Activated CD4-positive, alpha-beta T cell treated with anti-CD3 and anti-CD28 coated beads, Interleukin-2, amount 10 ng/mL, durations not matched to agents 24 days and 14 days (primary cell): ENCODE measurements at regions not wholly inside any gene's neighbourhood (a gene's known extent, or its start where the extent isn't known, plus 50 kb on each side); places are given as distances from the start of the nearest gene placed in this dataset.

ENCODE experiments used
- DNase-seq: peaks from one replicate; pipeline ENCODE4 v3.0.0; 2022
- H3K27ac Mint-ChIP-seq: one replicate; pipeline ENCODE4 v1.8.0; 2022; ENCODE audit warnings: mild to moderate bottlenecking, mixed read lengths
- H3K27me3 Mint-ChIP-seq: one replicate; pipeline ENCODE4 v1.8.0; 2022; ENCODE audit warnings: mixed read lengths
- H3K36me3 Mint-ChIP-seq: one replicate; pipeline ENCODE4 v1.8.0; 2022; ENCODE audit warnings: low read depth, mild to moderate bottlenecking, mixed read lengths
- H3K4me1 Mint-ChIP-seq: one replicate; pipeline ENCODE4 v1.8.0; 2021; ENCODE audit warnings: mixed read lengths
- H3K4me3 Mint-ChIP-seq: one replicate; pipeline ENCODE4 v1.8.0; 2022; ENCODE audit warnings: mild to moderate bottlenecking, moderate library complexity, mixed read lengths
- H3K9me3 Mint-ChIP-seq: one replicate; pipeline ENCODE4 v1.8.0; 2021; ENCODE audit warnings: mixed read lengths
- intact Hi-C: fragments of 100-400 bp; cut with micrococcal nuclease; formaldehyde crosslinking; loops from one replicate; pipeline ENCODE4 v1.15.1; 2023

- intact Hi-C loops: no loop called here
- H3K4me3 Mint-ChIP-seq: peak overlapping the region; percentile 65
- no peaks in the 10 kb centered on the region for H3K27me3 Mint-ChIP-seq
- peak overlapping the region; percentile 14 for H3K27ac Mint-ChIP-seq
- no peaks in the 10 kb centered on the region for H3K9me3 Mint-ChIP-seq
- peak; percentile 59 for DNase-seq
- H3K4me1 Mint-ChIP-seq: peaks cover 6% of the 10 kb centered on the region
- H3K36me3 Mint-ChIP-seq: no peaks in the 10 kb centered on the region
Observed at GRCh38 chr7:114048386-114049235, 129.8 kb upstream of the PPP1R3A start.

GRCh38 chr7:114047889-114048288 lies 129.1 kb upstream of the PPP1R3A start:
- H3K36me3 Mint-ChIP-seq: no peaks in the 10 kb centered on the region
- H3K4me1 Mint-ChIP-seq: peaks cover 6% of the 10 kb centered on the region
- no peak for DNase-seq
- H3K27ac Mint-ChIP-seq: no peak overlapping the region
- intact Hi-C loops: no loop called here
- H3K27me3 Mint-ChIP-seq: no peaks in the 10 kb centered on the region
- peak overlapping the region; percentile 65 for H3K4me3 Mint-ChIP-seq
- H3K9me3 Mint-ChIP-seq: no peaks in the 10 kb centered on the region

GRCh38 chr7:114033475-114033874 lies 114.7 kb upstream of the PPP1R3A start:
- Mint-ChIP-seq H3K36me3 (no peaks in the 10 kb centered on the region), H3K9me3 (no peaks in the 10 kb centered on the region), H3K27me3 (peaks cover 2% of the 10 kb centered on the region), H3K27ac (no peak overlapping the region), H3K4me1 (no peaks in the 10 kb centered on the region), H3K4me3 (no peak overlapping the region)
- intact Hi-C loops: no loop called here
- no peak for DNase-seq

- Mint-ChIP-seq H3K27ac (no peak overlapping the region), H3K9me3 (no peaks in the 10 kb centered on the region), H3K36me3 (no peaks in the 10 kb centered on the region), H3K27me3 (peaks cover 2% of the 10 kb centered on the region), H3K4me1 (no peaks in the 10 kb centered on the region), H3K4me3 (no peak overlapping the region)
- peak; percentile 77 for DNase-seq
- intact Hi-C loops: loop anchor here (2.0 kb wide), 2 partner anchors 1824 to 1884 kb away; no protein-coding TSS in a partner anchor
Observed at GRCh38 chr7:114026486-114027089, 107.8 kb upstream of the PPP1R3A start.

- H3K27ac Mint-ChIP-seq: no peak overlapping the region
- no peak overlapping the region for H3K4me3 Mint-ChIP-seq
- H3K9me3 Mint-ChIP-seq: no peaks in the 10 kb centered on the region
- no peak for DNase-seq
- H3K36me3 Mint-ChIP-seq: no peaks in the 10 kb centered on the region
- intact Hi-C loops: no loop called here
- H3K4me1 Mint-ChIP-seq: no peaks in the 10 kb centered on the region
- H3K27me3 Mint-ChIP-seq: no peaks in the 10 kb centered on the region
Observed at GRCh38 chr7:114021135-114021534, 102.3 kb upstream of the PPP1R3A start.

- peaks cover 2% of the 10 kb centered on the region for H3K9me3 Mint-ChIP-seq
- DNase-seq: no peak
- H3K36me3 Mint-ChIP-seq: no peaks in the 10 kb centered on the region
- H3K4me3 Mint-ChIP-seq: no peak overlapping the region
- no peaks in the 10 kb centered on the region for H3K4me1 Mint-ChIP-seq
- intact Hi-C loops: no loop called here
- H3K27me3 Mint-ChIP-seq: no peaks in the 10 kb centered on the region
- H3K27ac Mint-ChIP-seq: no peak overlapping the region
Observed at GRCh38 chr7:114008696-114009095, 89.9 kb upstream of the PPP1R3A start.

- Mint-ChIP-seq H3K27ac (no peak overlapping the region), H3K9me3 (peaks cover 11% of the 10 kb centered on the region), H3K4me1 (no peaks in the 10 kb centered on the region), H3K4me3 (no peak overlapping the region), H3K36me3 (no peaks in the 10 kb centered on the region), H3K27me3 (no peaks in the 10 kb centered on the region)
- intact Hi-C loops: no loop called here
- DNase-seq: no peak
Observed at GRCh38 chr7:114007386-114007785, 88.6 kb upstream of the PPP1R3A start.

- H3K4me3 Mint-ChIP-seq: no peak overlapping the region
- H3K9me3 Mint-ChIP-seq: peaks cover 17% of the 10 kb centered on the region
- DNase-seq: no peak
- H3K36me3 Mint-ChIP-seq: no peaks in the 10 kb centered on the region
- intact Hi-C loops: no loop called here
- no peaks in the 10 kb centered on the region for H3K4me1 Mint-ChIP-seq
- H3K27ac Mint-ChIP-seq: no peak overlapping the region
- no peaks in the 10 kb centered on the region for H3K27me3 Mint-ChIP-seq
Observed at GRCh38 chr7:113998934-113999333, 80.1 kb upstream of the PPP1R3A start.

- intact Hi-C loops: no loop called here
- Mint-ChIP-seq H3K36me3 (no peaks in the 10 kb centered on the region), H3K9me3 (no peaks in the 10 kb centered on the region), H3K4me3 (no peak overlapping the region), H3K27me3 (no peaks in the 10 kb centered on the region), H3K27ac (no peak overlapping the region), H3K4me1 (no peaks in the 10 kb centered on the region)
- DNase-seq: no peak
Observed at GRCh38 chr7:113996405-113996804, 77.6 kb upstream of the PPP1R3A start.

GRCh38 chr7:113986216-113986615 lies 67.4 kb upstream of the PPP1R3A start:
- Mint-ChIP-seq H3K4me1 (no peaks in the 10 kb centered on the region), H3K27me3 (no peaks in the 10 kb centered on the region), H3K36me3 (no peaks in the 10 kb centered on the region), H3K4me3 (no peak overlapping the region), H3K27ac (no peak overlapping the region), H3K9me3 (no peaks in the 10 kb centered on the region)
- intact Hi-C loops: no loop called here
- no peak for DNase-seq

- intact Hi-C loops: no loop called here
- H3K27ac Mint-ChIP-seq: no peak overlapping the region
- no peak for DNase-seq
- H3K4me1 Mint-ChIP-seq: no peaks in the 10 kb centered on the region
- H3K36me3 Mint-ChIP-seq: no peaks in the 10 kb centered on the region
- H3K4me3 Mint-ChIP-seq: no peak overlapping the region
- H3K27me3 Mint-ChIP-seq: no peaks in the 10 kb centered on the region
- no peaks in the 10 kb centered on the region for H3K9me3 Mint-ChIP-seq
Observed at GRCh38 chr7:113976508-113976907, 57.7 kb upstream of the PPP1R3A start.

GRCh38 chr7:113968713-113969112 lies 49.9 kb upstream of the PPP1R3A start:
- Mint-ChIP-seq H3K4me1 (no peaks in the 10 kb centered on the region), H3K36me3 (no peaks in the 10 kb centered on the region), H3K27me3 (no peaks in the 10 kb centered on the region), H3K27ac (no peak overlapping the region), H3K9me3 (no peaks in the 10 kb centered on the region), H3K4me3 (no peak overlapping the region)
- no peak for DNase-seq
- intact Hi-C loops: no loop called here
